GM13976 (cell line): ENCODE measurements at regions not wholly inside any gene's neighbourhood (a gene's known extent, or its start where the extent isn't known, plus 50 kb on each side); places are given as distances from the start of the nearest gene placed in this dataset.

Experiments used
- DNase-seq: peaks from one replicate; pipeline ENCODE4 v3.0.0; 2012; ENCODE audit warnings: low spot score
- CTCF ChIP-seq: IDR thresholded peaks from 2 replicates; pipeline ENCODE4 v1.5.1; 2012; ENCODE audit warnings: borderline replicate concordance, mild to moderate bottlenecking; ENCODE audit not compliant: insufficient read depth; ENCODE audit errors: extremely low read depth, missing control alignments, control extremely low read depth
- in situ Hi-C: fragments of 300-500 bp; cut with MboI; formaldehyde crosslinking; loops from one replicate; pipeline ENCODE4 v1.12.0; 2022; ENCODE audit warnings: low sequenced_read_pairs, mixed read lengths, inconsistent platforms; ENCODE audit not compliant: unreplicated experiment

- in situ Hi-C loops: no loop called here
- no peak for TF ChIP-seq CTCF
- DNase-seq: no peak
These were observed 329.6 kb downstream of the UACA start for GRCh38 chr15:70433586-70434324.

DNA sequence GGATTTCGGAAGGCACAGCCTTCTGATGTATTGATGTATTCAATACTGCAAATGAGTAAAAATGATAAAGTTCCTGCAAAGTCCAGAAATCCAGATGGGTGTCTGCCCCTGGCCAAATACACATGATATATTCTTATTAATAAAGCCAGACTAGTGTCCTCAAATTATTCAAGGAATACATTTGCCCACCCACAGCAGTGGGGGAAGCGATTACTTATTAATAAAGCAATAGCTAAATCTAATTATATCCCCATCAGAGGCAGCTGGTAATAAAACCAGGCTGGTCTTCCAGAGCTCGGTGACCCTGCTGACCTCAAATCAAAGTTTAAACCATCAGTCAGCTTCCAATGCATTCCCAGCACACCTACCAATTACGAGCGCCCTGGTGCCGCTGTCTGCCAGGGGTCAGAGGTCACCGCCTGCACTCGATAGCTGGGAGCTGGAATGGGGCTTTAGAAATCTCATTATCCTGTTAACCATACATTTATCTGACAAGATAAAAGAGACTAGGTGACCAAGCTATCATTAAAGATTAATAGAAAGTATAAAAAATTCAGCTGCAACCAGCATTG is 330.3 kb downstream of the UACA start:
- DNase-seq: no peak
- TF ChIP-seq CTCF: no peak
- in situ Hi-C loops: no loop called here

GRCh38 chr15:70431854-70432253 is 331.5 kb downstream of the UACA start:
- TF ChIP-seq CTCF: no peak
- DNase-seq: no peak
- in situ Hi-C loops: no loop called here

GRCh38 chr15:70430069-70430468 is 332.4 kb upstream of the TLE3 start:
- in situ Hi-C loops: no loop called here
- TF ChIP-seq CTCF: no peak
- DNase-seq: no peak

DNA sequence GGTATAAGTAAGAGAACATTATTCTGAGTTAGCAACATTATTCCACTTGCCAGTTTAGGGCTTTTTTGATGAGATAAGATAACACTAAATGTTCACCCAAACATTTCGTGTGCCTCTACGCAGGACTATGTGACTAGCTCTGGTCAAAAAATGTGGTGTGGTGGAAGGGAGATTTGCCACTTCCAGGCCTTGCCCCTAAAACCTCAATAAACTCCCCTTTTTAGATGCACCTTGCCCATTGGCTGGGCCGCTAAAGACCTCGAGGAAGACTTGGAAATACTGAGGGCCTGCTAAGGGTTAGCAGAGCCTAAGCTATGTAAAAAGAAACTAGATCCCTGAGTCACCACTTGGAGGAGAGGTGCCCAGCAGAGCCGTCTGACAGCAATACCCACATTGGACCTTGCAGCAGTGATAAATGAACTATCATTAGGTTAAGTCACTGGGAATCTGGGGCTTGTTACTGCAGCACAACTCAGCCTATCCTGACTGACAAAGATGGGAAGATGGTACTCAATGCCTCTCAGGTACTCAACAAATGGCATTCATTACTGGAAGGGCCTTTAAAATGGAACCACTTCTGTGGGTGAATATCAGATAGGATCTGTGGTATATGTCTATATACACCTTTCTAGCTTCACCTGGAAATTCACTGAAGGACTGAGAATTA is 331.5 kb upstream of the TLE3 start:
- DNase-seq: no peak
- no peak for TF ChIP-seq CTCF
- in situ Hi-C loops: no loop called here

GRCh38 chr15:70428211-70428822 is 330.6 kb upstream of the TLE3 start:
- no peak for DNase-seq
- in situ Hi-C loops: no loop called here

More at GRCh38 chr15:70428211-70428822, 330.6 kb upstream of the TLE3 start:
- no peak for TF ChIP-seq CTCF
